Astrocyte (in vitro differentiated cells and primary cell): ENCODE measurements at regions not wholly inside any gene's neighbourhood (a gene's known extent, or its start where the extent isn't known, plus 50 kb on each side); places are given as distances from the start of the nearest gene placed in this dataset.

Experiments
- DNase-seq: peaks from one replicate; pipeline ENCODE4 v3.0.0-alpha.2; 2010; ENCODE audit warnings: low read depth
- FAIRE-seq: peaks from 2 replicates; lab custom pipeline; 2011; peaks lifted over from hg19 to GRCh38; lab: Jason Lieb, UNC
- H2AFZ ChIP-seq: 2 replicates; pipeline ENCODE4 v1.6.0; 2012; ENCODE audit warnings: low read depth, low read length, inconsistent platforms
- H3K27ac ChIP-seq: 2 replicates; pipeline ENCODE4 v1.5.1; 2011; ENCODE audit warnings: low read depth, low read length, inconsistent platforms
- H3K27me3 ChIP-seq: 2 replicates; pipeline ENCODE4 v1.6.0; 2011; ENCODE audit warnings: low read length, inconsistent platforms; ENCODE audit not compliant: insufficient read depth
- H3K36me3 ChIP-seq: 2 replicates; pipeline ENCODE4 v1.5.1; 2011; ENCODE audit warnings: low read length, inconsistent platforms; ENCODE audit not compliant: insufficient read depth
- H3K4me1 ChIP-seq: 2 replicates; pipeline ENCODE4 v1.5.1; 2011; ENCODE audit warnings: low read length, inconsistent platforms; ENCODE audit not compliant: insufficient read depth
- H3K4me2 ChIP-seq: 2 replicates; pipeline ENCODE4 v1.6.0; 2012; ENCODE audit warnings: low read length, inconsistent platforms
- H3K4me3 ChIP-seq: 2 replicates; pipeline ENCODE4 v1.5.1; 2011; ENCODE audit warnings: low read depth, mild to moderate bottlenecking, low read length, inconsistent platforms; ENCODE audit not compliant: insufficient read depth
- H3K79me2 ChIP-seq: 2 replicates; pipeline ENCODE4 v1.6.0; 2012; ENCODE audit warnings: mild to moderate bottlenecking, low read length, inconsistent platforms; ENCODE audit not compliant: insufficient read depth
- H3K9ac ChIP-seq: 2 replicates; pipeline ENCODE4 v1.6.0; 2012; ENCODE audit warnings: mild to moderate bottlenecking, low read length, inconsistent platforms
- H3K9me3 ChIP-seq: 2 replicates; pipeline ENCODE4 v1.5.1; 2012; ENCODE audit warnings: low read depth, mild to moderate bottlenecking, low read length, inconsistent platforms; ENCODE audit not compliant: insufficient read depth
- H4K20me1 ChIP-seq: 2 replicates; pipeline ENCODE4 v1.6.0; 2012; ENCODE audit warnings: low read length, inconsistent platforms; ENCODE audit not compliant: insufficient read depth
- H3K27ac Mint-ChIP-seq: one replicate; pipeline ENCODE4 v1.8.0; 2021; ENCODE audit warnings: mild to moderate bottlenecking, mixed read lengths; ENCODE audit not compliant: unreplicated experiment
- H3K27me3 Mint-ChIP-seq: one replicate; pipeline ENCODE4 v1.8.0; 2021; ENCODE audit warnings: low read depth, mixed read lengths; ENCODE audit not compliant: unreplicated experiment
- H3K36me3 Mint-ChIP-seq: one replicate; pipeline ENCODE4 v1.8.0; 2021; ENCODE audit warnings: low read depth, mixed read lengths; ENCODE audit not compliant: unreplicated experiment
- H3K4me1 Mint-ChIP-seq: one replicate; pipeline ENCODE4 v1.8.0; 2021; ENCODE audit warnings: low read depth, mixed read lengths; ENCODE audit not compliant: unreplicated experiment
- H3K4me3 Mint-ChIP-seq: one replicate; pipeline ENCODE4 v1.8.0; 2021; ENCODE audit warnings: mild to moderate bottlenecking, moderate library complexity, mixed read lengths; ENCODE audit not compliant: unreplicated experiment
- H3K9me3 Mint-ChIP-seq: one replicate; pipeline ENCODE4 v1.8.0; 2021; ENCODE audit warnings: mild to moderate bottlenecking, mixed read lengths; ENCODE audit not compliant: unreplicated experiment
- CTCF ChIP-seq: IDR thresholded peaks from 2 replicates; pipeline ENCODE4 v1.5.1; 2011; ENCODE audit warnings: low read depth, mild to moderate bottlenecking, inconsistent platforms, low read length, moderate library complexity; ENCODE audit not compliant: insufficient read depth
- EZH2 ChIP-seq: IDR thresholded peaks from 2 replicates; pipeline ENCODE4 v1.6.1; 2012; ENCODE audit warnings: mild to moderate bottlenecking, low read length, inconsistent platforms; ENCODE audit not compliant: insufficient read depth

DNA sequence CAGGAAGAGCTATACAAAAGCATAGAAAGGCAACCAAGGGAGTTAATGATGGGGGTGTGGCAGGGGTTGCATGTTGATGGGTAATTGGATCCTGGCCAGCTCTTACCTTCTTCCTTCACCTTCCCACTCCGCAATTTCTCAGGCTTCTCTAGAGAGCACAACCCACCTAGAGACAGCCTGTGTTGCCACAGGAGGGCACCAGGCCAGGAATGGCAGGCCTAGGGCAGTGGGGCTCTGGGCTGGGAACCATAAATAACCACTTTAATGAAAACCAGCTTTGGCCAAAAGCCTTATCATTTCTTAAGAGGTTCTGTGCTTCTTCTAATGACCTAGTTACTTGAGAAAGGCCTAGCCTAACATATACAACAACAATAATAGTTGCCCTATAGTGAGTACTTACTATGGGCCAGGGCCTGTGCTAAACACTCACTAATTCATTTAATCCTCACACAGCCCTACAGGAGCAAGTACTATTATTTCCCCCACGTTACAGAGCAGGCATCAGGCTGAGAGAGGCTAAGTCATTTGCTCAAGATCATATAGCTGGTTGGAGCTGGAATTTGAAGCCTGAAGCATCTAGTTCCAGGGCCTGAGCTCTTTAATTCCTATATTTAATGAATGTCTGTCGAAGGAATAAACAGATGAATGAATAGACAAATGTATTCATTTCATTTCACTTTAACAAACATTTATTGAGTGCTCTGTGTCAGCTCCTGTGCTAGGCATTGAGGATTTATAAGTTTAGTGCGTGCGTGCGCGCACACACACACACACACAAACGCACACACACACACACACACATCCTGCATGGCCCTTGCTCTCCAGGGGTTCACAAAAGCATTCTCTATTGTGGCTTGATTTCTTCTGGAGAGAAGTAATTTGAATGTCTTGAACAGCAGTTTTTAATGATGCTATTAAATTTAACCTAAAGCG lies 66.8 kb downstream of the RTL9 start:
- no peaks in the 10 kb centered on the region for H3K36me3 Mint-ChIP-seq
- TF ChIP-seq CTCF (no peak), EZH2 (no peak)
- H3K4me3 ChIP-seq = no peak overlapping the region
- H3K79me2 ChIP-seq = no peaks in the 10 kb centered on the region
- no peak overlapping the region for H2AFZ ChIP-seq
- no peaks in the 10 kb centered on the region for H4K20me1 ChIP-seq
- no peak overlapping the region for H3K27ac ChIP-seq
- FAIRE-seq (peak; percentile 45), DNase-seq (no peak)
- no peak overlapping the region for H3K4me3 Mint-ChIP-seq
- H3K4me1 ChIP-seq = peaks cover 3% of the 10 kb centered on the region
- no peak overlapping the region for H3K9ac ChIP-seq
- peaks cover 12% of the 10 kb centered on the region for H3K4me1 Mint-ChIP-seq
- no peak overlapping the region for H3K4me2 ChIP-seq
- no peaks in the 10 kb centered on the region for H3K36me3 ChIP-seq
- H3K27ac Mint-ChIP-seq = no peak overlapping the region
- H3K27me3 Mint-ChIP-seq = peaks cover 3% of the 10 kb centered on the region
- no peaks in the 10 kb centered on the region for H3K9me3 ChIP-seq
- no peaks in the 10 kb centered on the region for H3K27me3 ChIP-seq
- H3K9me3 Mint-ChIP-seq = peaks cover 5% of the 10 kb centered on the region

GRCh38 chrX:110426155-110426504 lies 67.5 kb downstream of the RTL9 start:
- Histone ChIP-seq H3K9ac (no peak overlapping the region), H3K27ac (no peak overlapping the region), H3K4me1 (peaks cover 3% of the 10 kb centered on the region), H3K36me3 (no peaks in the 10 kb centered on the region), H2AFZ (no peak overlapping the region), H4K20me1 (no peaks in the 10 kb centered on the region), H3K4me2 (no peak overlapping the region), H3K4me3 (no peak overlapping the region), H3K9me3 (no peaks in the 10 kb centered on the region), H3K79me2 (no peaks in the 10 kb centered on the region), H3K27me3 (no peaks in the 10 kb centered on the region)
- TF ChIP-seq EZH2 = no peak
- DNase-seq (no peak), FAIRE-seq (no peak)
- H3K4me3 Mint-ChIP-seq = no peak overlapping the region
- H3K4me1 Mint-ChIP-seq = peaks cover 12% of the 10 kb centered on the region
- H3K36me3 Mint-ChIP-seq = no peaks in the 10 kb centered on the region
- peaks cover 3% of the 10 kb centered on the region for H3K27me3 Mint-ChIP-seq
- no peak overlapping the region for H3K27ac Mint-ChIP-seq
- peaks cover 5% of the 10 kb centered on the region for H3K9me3 Mint-ChIP-seq

GRCh38 chrX:110427076-110427475 lies 68.4 kb downstream of the RTL9 start:
- Histone ChIP-seq H3K4me1 (peaks cover 3% of the 10 kb centered on the region), H3K27ac (no peak overlapping the region), H3K36me3 (no peaks in the 10 kb centered on the region), H3K4me2 (no peak overlapping the region), H3K79me2 (no peaks in the 10 kb centered on the region), H3K4me3 (no peak overlapping the region), H4K20me1 (no peaks in the 10 kb centered on the region), H3K9me3 (no peaks in the 10 kb centered on the region), H3K27me3 (no peaks in the 10 kb centered on the region), H3K9ac (no peak overlapping the region), H2AFZ (no peak overlapping the region)
- no peak overlapping the region for H3K27ac Mint-ChIP-seq
- no peak for DNase-seq
- TF ChIP-seq EZH2 = no peak
- TF ChIP-seq CTCF = no peak
- no peaks in the 10 kb centered on the region for H3K36me3 Mint-ChIP-seq
- peaks cover 12% of the 10 kb centered on the region for H3K4me1 Mint-ChIP-seq
- no peak for FAIRE-seq
- peaks cover 5% of the 10 kb centered on the region for H3K9me3 Mint-ChIP-seq
- peaks cover 3% of the 10 kb centered on the region for H3K27me3 Mint-ChIP-seq
- no peak overlapping the region for H3K4me3 Mint-ChIP-seq
